Brain microvascular endothelial cell (primary cell): ENCODE measurements at regions not wholly inside any gene's neighbourhood (a gene's known extent, or its start where the extent isn't known, plus 50 kb on each side); places are given as distances from the start of the nearest gene placed in this dataset.
A peak's percentile ranks its signal among the peaks of the same experiment; 100 is the strongest.

Experiments used
- DNase-seq: peaks from one replicate; pipeline ENCODE4 v3.0.0-alpha.2; 2020
- H3K27ac ChIP-seq: fragments of 250-450 bp; sonication (Bioruptor Pico); 2 replicates; pipeline ENCODE4 v1.5.1; 2020; ENCODE audit warnings: mild to moderate bottlenecking, moderate library complexity
- H3K27me3 ChIP-seq: fragments of 250-450 bp; sonication (Bioruptor Pico); replicated peaks from 2 replicates; pipeline ENCODE4 v1.5.1; 2020; ENCODE audit warnings: mild to moderate bottlenecking
- H3K36me3 ChIP-seq: fragments of 250-450 bp; sonication (Bioruptor Pico); replicated peaks from 2 replicates; pipeline ENCODE4 v1.5.1; 2020; ENCODE audit warnings: mild to moderate bottlenecking
- H3K4me3 ChIP-seq: 2 replicates; pipeline ENCODE4 v1.5.1; 2011; ENCODE audit warnings: low read depth, mild to moderate bottlenecking, control low read depth, low read length, moderate library complexity
- in situ Hi-C: cut with HindIII; loops from 2 replicates; pipeline ENCODE4 v1.10.0; 2017; ENCODE audit warnings: low sequenced_read_pairs, low pct_ligation_motif_present
- TF ChIP-seq, protein P1 (sequence below): IDR thresholded peaks from 2 replicates; pipeline ENCODE4 v1.5.1; 2011; ENCODE audit warnings: low read depth, mild to moderate bottlenecking, moderate library complexity, low read length, control low read depth, inconsistent platforms; ENCODE audit errors: missing control alignments

DNA sequence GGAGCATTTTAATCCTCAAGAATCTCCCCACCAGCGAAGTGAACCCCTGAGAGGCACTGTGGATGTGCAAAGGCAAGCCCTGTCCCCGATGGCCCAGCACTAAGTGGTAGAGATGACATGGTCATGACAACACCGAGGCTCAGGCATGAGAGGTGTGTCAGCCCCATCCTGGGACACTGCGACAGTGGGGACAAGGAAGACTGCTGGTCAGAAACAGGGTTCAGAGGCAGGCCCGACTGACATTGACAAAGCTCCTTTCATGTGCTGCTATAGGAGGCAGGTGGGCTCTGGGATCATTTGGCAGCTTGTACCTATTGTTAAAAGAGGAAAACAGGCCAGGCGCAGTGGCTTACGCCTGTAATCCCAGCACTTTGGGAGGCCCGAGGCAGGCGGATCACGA lies 54.3 kb upstream of the MYEOV start:
- Histone ChIP-seq H3K36me3 (no peaks in the 10 kb centered on the region), H3K4me3 (no peak overlapping the region), H3K27me3 (no peaks in the 10 kb centered on the region), H3K27ac (no peak overlapping the region)
- in situ Hi-C loops: loop anchor here (10.0 kb wide), 1 partner anchor 125 kb away; no protein-coding TSS in a partner anchor
- TF ChIP-seq, protein P1, sequence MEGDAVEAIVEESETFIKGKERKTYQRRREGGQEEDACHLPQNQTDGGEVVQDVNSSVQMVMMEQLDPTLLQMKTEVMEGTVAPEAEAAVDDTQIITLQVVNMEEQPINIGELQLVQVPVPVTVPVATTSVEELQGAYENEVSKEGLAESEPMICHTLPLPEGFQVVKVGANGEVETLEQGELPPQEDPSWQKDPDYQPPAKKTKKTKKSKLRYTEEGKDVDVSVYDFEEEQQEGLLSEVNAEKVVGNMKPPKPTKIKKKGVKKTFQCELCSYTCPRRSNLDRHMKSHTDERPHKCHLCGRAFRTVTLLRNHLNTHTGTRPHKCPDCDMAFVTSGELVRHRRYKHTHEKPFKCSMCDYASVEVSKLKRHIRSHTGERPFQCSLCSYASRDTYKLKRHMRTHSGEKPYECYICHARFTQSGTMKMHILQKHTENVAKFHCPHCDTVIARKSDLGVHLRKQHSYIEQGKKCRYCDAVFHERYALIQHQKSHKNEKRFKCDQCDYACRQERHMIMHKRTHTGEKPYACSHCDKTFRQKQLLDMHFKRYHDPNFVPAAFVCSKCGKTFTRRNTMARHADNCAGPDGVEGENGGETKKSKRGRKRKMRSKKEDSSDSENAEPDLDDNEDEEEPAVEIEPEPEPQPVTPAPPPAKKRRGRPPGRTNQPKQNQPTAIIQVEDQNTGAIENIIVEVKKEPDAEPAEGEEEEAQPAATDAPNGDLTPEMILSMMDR: no peak
- DNase-seq: no peak

DNA sequence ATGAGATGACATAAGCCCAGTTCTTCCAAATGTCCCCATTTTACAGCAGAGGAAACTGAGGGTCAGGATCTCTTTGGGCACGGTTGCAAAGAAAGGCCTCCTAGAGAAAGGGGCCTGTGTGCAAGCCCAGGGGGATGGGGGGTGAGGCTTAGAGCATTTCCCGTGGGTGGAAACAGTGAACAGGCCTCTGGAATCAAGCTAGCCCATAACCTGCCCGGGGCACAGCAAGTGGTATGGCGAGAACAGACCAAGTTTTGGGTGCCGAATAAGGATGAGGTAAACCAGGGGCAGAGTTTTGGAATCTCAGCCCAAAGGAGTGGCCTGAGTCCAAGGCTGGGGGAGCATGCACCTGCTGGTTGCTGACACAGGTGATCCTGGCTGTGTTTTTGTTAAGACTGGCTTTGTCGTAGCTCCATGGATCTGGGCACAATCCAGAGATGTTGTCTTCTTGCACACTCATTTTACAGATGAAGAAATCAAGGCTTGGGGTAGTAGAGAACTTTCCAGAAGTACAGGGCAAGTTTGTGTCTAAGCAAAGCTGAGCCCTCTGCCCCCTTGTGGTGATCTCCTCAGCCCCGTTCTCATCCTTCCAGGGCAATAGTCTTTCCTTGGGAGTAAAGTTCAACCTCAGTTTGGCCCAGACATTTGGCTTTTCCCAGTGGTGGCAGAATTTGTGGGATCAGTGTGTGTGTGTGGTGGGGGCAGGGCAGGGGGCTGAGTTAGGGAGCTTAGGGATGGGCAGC lies 53.5 kb upstream of the MYEOV start:
- H3K36me3 ChIP-seq: no peaks in the 10 kb centered on the region
- TF ChIP-seq, protein P1: peak; percentile 70
- no peak for DNase-seq
- no peak overlapping the region for H3K27ac ChIP-seq
- in situ Hi-C loops: no loop called here
- no peaks in the 10 kb centered on the region for H3K27me3 ChIP-seq
- no peak overlapping the region for H3K4me3 ChIP-seq

DNA sequence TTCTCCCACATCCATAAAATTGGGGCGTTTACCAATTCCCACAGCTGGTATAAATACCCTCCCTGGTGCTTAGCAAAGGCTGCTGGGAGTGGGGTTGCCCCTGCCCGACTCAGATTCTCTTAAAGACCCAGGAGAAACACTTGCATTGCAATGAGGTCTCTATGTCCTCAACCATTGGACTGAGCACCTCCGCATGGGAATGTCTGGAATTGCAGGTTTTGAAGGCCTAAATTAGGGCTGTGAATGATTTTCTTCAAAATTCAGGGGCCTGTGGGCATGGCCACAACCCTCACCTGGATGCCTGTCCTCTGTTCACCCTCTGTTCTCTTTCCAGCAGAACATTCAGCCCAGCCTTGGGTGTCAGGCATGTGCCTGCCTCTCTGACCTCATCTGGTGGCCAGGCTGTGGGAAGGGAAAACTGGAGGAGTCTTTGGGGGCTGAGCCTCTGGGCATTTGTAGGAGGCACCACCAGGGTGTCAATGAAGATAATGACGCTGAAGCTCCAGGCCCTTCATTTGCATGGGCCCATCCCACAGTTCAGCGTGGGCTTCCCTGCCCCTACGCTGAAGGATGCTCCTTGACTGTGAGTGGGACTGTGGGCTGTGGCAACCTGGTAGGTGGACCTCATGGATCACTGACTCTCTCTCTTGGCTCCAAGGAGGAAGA lies 52.7 kb upstream of the MYEOV start:
- Histone ChIP-seq H3K4me3 (no peak overlapping the region), H3K36me3 (no peaks in the 10 kb centered on the region), H3K27me3 (no peaks in the 10 kb centered on the region), H3K27ac (no peak overlapping the region)
- DNase-seq: no peak
- TF ChIP-seq, protein P1: no peak
- in situ Hi-C loops: no loop called here

DNA sequence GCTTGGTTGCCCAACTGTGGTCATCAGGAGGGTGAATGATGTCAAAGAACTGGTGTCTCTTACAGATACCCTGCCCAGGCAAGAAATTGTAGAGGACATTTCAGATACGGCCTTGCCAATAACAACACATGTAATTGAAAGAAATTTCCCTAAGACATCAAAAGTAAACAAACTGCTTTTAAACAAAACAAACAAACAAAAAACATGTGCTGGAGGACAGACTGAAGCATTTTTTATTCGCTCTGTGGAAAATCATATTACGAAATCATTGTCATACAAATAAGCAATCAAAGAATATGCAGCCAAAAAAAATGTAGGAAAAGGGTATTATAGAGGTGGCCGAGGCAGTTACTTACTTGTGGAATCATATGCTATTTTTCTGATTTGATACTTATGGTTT lies 52.1 kb upstream of the MYEOV start:
- no peak for DNase-seq
- Histone ChIP-seq H3K36me3 (no peaks in the 10 kb centered on the region), H3K27ac (no peak overlapping the region), H3K27me3 (no peaks in the 10 kb centered on the region), H3K4me3 (no peak overlapping the region)
- in situ Hi-C loops: no loop called here
- TF ChIP-seq, protein P1: no peak

DNA sequence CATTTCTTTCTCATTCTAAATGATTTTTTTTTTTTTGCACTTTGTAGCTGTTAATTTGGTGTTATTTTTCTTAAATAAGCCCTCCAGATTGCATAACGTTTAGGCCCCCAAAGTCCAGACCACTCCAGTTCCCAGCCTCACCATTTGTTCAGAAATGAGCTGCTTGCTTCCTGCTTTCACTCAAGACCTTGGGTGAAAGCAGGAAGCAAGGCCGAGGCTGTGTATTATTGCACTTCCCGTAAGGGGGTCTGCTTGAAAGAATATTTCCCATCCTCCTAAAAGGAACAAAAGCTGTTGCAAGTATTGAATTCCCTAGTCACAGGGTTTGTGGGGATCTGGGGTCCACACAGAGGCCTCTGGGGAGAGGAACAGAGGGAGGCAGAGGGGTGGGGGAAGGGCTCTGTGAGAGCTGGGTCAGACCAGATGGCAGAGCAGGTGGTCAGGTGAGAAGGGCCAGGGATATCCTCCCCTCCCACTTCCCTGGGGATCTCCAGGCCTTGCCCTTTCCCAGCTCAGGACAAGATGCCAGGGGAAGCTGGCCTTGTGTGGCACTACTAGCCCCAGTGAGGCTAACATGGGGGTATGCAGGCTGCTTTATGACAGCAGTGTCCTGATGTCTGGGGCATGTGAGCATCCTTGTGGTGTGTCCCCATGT lies 51.6 kb upstream of the MYEOV start:
- no peaks in the 10 kb centered on the region for H3K36me3 ChIP-seq
- no peak overlapping the region for H3K4me3 ChIP-seq
- no peak for DNase-seq
- in situ Hi-C loops: no loop called here
- TF ChIP-seq, protein P1: no peak
- no peak overlapping the region for H3K27ac ChIP-seq
- no peaks in the 10 kb centered on the region for H3K27me3 ChIP-seq
